ENCODE measurements at regions not wholly inside any gene's neighbourhood (a gene's known extent, or its start where the extent isn't known, plus 50 kb on each side); places are given as distances from the start of the nearest gene placed in this dataset.
"Not testable (repeated sequence)": the region's sequence is repeated elsewhere in the genome, so short reads cannot be mapped to it uniquely, and the experiment has no call there.

DNA sequence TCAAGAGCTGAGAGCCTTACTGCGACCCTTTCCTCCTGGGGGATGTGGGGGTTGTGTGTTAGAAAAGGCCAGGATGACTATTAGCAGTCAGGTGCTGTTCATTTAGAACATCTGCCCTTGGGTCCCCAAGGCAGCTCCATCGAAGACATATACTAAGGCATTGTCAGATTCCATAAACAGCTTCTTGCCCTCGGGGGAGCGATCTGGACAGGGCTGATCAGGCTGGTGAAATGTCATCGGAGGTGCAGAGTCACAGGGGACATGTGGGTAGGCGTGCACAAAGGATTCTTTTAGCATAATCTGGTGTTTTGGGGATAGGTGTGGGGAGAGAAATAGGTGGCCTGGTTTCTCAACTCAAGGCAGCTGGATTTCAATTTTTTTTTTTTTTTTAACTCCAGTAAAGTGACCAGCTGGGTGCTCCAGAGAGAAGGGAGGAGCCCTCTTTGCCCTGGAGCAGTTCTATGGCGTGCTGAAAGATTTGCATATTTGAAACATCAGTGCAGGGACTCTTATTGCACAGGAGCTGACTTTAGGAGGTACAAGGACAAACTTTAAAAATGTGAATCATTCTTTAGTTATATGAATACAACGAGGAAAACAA lies 160.1 kb downstream of the SUDS3 start:
- no peak for DNase-seq (ENCODE audit: low spot score)

DNA sequence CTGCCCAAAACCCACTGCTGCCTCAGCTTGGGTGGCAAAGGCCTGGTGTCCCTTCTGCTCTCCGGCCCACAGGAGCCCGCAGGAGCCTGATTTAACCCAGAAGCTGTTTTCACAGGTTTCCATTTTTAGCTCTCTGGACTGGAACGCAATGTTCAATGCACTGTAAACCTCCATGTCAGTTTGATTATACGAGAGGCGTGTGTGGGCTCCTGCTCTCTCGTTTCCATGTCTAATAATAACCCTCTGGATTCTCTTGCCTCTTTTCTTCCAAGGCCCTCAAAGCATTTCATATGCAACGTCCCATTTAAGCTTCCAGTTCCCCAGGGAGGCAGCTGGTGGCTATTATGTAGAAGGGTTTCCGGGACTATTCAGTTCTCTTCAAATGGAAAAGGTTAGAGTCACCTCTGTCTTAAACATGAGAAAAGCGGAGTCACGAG lies 161.1 kb downstream of the SUDS3 start:
- DNase-seq (ENCODE audit: low spot score): no peak

DNA sequence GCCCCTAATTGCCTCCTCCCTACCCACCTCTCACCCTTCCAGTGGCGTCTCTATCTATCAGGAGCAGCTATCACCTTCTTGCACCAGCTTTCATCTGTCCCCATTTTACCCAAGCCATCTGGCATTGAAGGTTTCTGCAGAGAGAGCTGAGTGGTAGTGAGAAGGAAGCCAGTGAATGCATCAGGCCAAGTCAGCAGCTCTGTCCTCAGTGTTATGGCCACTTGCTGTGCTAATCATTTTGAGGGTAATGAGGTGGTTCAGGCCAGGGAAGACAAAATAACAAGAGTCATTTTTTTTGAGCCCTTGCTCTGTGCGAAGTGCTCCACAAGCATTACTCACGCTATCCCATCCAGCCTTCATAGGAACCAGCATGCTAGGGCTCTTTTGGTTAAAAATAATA lies 164.7 kb downstream of the SUDS3 start:
- DNase-seq (ENCODE audit: low spot score): no peak

DNA sequence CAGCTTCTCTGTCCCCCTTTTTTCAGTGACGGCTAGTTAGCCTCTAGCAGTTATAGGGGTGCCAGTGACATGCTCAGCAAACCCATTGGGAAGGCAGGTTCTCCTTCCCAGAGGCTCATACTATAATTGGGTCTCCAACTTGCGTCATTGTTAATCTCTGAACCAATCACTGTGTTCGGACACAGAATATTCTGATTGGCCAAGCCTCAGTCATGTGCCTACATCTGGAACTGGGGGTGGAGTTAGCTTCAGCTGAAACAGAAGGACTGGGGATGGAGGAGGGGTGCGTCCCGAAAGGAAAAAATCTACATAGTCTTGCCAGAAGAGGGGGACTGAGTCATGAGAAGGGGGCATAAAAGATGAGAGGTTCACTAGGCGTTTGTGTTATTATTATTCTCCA lies 165.6 kb downstream of the SUDS3 start:
- DNase-seq (ENCODE audit: low spot score): no peak

DNA sequence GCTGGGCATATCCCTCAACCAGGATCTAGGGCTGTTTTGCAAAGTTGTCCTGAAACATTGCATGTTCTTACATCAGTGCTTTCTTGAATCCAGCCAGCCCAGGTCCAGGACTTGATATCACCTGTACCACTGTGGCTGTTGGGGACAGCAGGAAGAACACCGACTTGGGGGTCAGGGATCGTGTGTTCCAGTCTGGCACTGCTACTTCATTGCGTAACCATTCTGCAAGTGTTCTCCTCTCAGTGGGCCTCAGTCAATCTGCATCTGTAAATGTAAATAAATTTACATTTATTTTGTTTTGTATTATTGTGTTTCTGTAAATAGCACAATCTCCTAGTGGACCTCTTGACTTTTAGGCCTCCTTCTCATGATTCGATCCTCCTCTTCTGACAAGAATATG lies 167.3 kb downstream of the SUDS3 start:
- DNase-seq (ENCODE audit: low spot score): no peak

DNA sequence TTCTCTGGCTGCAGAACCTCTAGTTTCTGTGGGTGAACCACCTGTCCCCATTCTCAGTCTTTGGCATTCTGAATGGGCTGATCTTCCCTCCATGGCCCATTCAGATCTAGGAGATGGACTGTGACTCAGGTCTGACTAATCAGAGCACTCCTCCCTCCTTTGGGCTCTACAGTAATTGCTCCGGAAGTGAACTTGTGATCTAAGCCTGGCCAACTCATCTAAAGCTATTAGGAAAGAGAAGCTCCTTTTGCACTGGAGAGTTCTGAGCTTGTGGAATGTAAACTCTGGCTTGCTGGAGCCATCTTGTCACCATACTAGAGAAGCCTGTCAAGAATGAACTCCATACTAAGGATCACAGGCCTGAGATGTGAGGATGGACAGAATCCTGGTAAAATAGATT lies 168.2 kb downstream of the SUDS3 start:
- no peak for DNase-seq (ENCODE audit: low spot score)

DNA sequence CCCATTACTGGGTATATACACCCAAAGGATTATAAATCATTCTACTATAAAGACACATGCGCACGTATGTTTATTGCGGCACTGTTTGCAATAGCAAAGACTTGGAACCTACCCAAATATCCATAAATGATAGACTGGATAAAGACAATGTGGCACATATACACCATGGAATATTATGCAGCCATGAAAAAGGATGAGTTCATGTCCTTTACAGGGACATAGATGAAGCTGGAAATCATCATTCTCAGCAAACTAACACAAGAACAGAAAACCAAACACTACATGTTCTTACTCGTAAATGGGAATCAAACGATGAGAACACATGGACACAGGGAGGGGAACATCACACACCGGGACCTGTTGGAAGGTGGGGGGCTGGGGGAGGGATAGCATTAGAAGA lies 171.3 kb downstream of the SUDS3 start:
- DNase-seq (ENCODE audit: low spot score): not testable (repeated sequence)

DNA sequence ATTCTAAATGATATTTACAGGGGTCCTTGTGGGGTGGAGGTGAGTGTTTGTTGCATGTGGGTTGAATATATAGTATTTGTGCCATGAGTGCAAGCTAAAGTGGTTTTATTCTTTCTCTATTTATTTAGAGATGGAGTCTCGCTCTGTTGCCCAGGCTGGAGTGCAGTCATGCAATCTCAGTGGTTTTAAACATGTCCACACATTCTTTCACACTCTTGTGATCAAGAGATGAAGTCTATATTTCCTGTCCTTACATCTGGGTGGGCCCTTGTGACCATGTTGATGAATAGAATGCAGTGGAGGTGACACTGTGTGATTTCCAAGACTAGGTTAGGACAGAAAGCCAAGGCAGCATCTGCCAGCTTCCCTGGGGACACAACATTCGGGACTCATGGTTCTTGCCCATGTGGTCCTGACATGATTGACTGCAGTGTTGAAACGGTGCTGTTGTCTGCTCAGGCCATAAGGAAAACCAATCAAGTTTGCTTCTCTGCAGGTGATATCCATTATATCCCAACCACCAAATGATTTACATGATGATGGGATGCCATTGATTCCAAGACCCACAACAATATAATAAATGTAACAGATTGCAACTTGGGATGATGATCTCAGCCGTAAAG lies 172.6 kb downstream of the SUDS3 start:
- no peak for DNase-seq (ENCODE audit: low spot score)

DNA sequence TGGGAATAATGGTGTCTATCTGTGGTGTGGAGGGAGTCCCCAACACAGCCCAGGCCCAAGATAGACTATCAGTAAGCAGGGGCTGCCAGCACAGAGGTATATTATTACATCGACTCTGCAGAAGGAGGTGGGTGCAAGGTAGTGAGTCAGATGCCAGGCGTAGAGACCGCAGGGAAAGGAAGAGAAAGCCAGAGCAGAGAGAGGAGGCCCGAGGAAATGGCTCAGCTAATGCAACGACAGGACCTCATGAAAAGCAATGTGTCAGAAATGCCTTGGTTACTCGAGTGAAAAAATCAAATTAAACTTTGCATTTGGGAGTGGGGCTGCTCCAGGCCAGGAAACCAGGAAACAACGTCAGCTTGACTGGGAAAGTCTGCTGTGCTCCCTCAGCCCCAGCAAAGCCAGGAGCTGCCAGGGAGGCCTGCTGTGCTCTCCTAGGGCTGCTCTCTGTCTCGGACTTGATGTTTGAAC lies 173.2 kb downstream of the SUDS3 start:
- DNase-seq (ENCODE audit: low spot score): no peak

DNA sequence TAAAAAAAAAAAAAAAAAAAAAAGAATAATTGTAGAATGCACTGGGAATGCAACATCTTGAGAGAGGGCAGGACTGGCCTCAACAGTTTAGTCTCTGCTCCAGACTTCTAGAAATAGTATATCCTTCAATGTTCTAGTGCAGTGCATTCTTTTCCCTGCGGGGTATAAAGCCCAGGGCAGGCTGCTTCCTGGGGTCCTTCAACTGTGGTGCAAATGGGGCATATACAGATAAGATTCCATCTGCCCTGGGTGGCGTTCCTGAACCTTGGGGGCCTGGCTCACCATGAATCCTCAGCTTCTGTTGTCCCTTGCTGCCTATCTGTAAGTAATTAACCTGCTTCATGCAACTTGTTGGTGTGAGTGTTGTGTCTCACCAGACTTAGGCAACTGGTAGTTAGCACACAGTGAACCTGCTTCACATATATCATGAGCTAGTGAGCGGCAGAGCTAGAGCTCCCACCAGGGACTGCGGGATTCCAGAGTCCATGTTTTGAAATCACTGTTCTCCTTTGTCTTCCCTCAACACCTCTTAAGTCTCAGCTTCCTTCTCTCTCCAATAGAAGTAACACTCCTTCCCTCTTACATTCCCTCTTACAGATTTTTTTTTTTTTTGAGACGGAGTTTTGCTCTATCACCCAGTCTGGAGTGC lies 177.6 kb downstream of the SUDS3 start:
- DNase-seq (ENCODE audit: low spot score): no peak

DNA sequence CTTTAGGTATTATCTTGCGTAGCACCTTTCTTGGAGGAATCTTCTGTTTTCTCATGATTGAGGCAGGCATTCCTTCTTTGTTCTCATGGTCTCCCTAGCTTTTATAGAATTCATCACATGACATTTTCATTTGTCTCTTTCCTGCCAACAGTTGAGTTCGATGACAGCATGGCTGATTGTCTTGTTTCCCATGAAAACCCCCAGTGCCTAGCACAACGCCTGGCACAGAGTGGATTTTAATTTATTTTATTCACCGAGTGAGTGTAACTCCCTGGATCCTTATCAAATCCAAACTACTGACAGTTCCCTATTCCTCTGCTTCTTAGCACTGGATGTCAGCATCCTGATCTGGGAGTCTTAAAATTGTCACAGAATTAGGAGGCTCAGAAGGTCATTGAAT lies 182.6 kb downstream of the SUDS3 start:
- no peak for DNase-seq (ENCODE audit: low spot score)

DNA sequence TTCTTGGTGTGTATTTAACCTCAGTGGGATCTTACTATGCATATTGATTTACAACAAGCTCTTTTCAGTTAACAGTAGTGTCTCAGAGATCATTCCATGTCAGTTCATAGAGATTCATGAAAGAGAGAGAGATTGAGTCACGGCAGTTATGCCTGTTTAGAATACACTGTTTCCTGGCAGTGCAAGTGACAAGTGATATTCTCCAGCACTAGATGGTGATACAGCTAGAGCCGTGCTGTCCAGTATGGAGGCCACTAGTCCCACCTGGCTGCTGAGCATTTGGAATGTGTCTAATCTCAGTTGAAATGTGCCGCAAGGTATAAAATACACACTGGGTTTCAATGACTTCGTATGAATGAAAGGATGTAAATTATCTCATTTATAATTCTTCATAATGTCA lies 184.4 kb downstream of the SUDS3 start:
- DNase-seq (ENCODE audit: low spot score): no peak

DNA sequence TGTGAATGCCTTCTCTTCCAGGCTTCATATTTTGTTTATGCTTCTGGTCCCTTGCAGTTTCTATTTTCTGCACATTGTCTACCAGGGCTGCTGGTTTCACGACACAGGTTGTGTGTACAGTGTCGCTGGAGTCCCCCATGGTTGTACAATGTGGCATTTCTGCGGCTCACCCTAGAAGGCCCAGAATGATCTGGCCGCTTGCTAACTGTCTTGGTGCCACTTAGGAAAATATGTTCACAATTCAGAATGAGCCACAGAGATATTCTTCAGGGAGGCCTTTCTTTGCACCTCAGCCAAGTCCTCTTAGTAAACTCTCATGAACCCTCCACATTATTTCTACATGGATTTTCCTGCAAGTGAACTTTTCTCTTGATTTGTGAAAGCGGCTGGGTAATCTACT lies 195.4 kb downstream of the SUDS3 start:
- DNase-seq (ENCODE audit: low spot score): no peak

DNA sequence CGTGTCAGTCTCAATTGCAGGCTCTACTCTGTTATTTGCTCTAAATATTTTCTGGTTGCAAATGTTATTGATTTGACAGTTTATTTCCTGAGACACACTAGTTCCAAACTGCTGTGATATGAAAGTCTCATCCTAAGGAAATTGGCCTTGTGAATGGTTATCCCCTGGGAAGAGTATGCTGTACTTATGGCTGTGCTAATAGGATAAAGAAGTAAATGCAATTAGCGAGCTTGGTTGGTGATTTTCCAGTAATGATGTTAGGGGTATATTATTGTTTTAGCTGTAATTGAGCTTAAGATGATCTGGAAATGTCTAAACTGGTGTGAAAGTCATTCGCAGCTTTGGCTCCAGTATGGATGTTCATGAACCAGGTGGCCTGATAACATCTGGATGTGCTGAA lies 197.9 kb downstream of the SUDS3 start:
- DNase-seq (ENCODE audit: low spot score): no peak

DNA sequence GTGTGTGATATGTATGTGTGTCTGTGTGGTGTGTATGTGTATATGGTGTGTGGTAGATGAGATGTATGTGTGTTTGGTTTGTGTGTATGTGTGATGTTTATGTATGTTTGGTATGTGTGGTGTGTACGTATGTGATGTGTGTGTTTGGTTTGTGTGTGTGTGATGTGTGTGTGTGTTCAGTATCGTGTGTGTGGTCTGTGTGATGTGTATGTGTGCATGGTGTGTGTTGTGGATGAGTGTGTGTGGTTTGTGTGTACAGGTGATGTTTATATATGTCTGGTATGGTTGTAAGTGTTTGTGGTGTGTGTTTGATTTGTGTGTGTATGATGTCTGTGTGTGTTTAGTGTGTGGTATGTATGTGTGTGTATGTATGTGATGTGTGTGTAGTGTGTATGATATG lies 199.4 kb downstream of the SUDS3 start:
- no peak for DNase-seq (ENCODE audit: low spot score)

DNA sequence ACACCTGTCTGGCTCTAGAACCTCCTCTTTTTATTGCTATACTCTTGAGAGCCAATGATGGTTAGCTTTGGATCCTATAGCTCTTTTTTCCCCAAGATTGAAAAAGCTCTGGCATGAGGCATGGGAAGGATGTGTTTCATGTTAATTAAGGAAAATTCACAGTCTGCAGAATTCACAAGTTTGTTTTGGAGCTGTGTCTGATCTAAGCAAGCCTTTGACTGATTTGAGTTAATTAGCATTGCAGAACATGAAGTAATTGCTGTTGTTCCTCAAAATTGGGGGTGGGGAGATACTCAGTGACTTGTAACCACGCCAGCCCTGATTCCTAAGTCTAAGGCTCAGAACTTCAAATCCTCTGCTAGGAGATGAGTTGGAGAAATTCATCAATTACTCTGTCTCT lies 205.0 kb downstream of the SUDS3 start:
- no peak for DNase-seq (ENCODE audit: low spot score)

DNA sequence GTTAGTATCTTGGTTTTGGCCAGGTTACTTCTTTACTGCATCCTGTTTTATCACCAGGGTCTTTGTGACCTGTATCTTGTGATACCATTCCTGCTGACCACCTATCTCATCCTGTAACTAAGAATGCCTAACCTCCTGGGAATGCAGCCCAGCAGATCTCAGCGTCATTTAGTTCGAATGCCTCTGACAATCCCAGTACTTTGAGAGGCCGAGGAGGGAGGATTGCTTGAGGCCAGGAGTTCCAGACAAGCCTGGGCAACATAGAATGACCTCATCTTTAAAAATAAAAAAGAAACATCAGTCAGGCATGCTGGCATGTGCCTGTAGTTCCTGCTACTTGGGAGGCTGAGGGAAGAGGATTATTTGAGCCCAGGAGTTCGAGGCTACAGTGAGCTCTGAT lies 206.5 kb downstream of the SUDS3 start:
- no peak for DNase-seq (ENCODE audit: low spot score)

DNA sequence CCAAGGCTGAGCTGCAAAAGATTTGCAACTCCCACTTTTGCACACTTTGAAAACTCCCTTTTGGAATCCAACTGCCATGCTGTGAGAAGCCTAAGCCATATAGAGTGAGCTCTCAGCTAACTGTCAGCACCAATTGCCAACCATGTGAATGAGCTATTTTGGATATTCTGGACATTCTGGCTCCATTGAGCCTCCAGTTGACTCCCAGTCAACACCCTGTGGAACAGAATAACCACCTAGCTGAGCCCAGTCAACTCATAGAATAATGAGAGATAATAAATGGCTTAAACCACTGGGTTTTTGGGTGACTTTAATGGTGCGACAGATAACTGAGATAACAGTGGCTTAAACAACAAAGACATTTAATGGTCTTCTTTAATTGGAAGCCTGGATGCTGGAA lies 210.1 kb downstream of the SUDS3 start:
- no peak for DNase-seq (ENCODE audit: low spot score)

DNA sequence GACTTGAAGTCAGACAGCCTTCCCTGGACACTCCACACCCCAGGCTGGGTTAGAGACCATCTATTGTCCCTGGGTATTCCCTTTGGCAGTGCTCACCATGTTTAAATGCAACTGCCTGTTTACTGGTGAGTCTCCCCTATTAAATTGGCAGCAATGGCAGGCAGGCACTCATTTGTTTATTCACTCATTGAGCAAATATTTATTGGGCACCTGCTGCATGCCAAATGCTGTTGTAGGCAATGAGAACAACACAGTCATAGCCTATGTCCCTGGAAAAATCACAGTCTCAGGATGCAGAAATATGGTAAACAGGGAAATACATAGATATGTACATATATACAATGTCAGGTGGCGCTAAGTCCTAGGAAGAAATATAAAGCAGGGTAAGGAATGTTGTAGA lies 212.8 kb downstream of the SUDS3 start:
- no peak for DNase-seq (ENCODE audit: low spot score)

DNA sequence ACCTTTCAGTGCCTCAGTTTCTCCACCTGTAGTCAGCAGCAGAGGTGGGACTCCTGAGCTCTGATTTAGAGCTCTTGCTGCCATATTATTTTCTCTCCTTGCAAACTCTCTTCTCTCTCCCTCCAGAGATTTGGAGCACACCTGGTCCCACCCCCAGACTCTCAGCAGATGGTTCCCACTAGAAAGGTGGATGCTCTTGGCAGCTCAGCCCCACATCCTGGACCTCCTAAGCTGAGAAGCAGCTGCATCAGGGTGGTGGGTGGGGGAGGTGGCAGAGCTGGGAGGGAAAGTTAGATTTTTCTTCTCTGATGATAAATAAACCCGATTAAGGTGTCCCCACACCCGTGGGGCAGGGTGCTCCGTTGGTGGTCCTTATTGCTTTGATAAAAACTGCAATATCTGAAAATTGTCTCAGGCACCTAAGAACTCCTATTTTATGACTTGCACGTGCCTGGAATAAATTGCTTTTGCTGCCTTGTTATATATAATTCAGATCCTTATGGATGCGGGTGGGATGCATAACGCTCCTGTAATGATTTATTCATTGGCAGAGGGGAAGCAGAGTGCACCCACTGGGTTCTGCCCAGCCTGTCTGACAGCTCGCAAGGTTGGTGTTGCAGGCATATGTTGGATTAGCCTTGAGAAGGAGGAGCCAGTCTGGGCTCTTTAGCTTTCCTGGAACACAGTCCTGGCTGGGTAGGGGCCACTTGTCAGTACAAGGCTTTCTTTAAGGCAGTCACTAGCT lies 214.2 kb downstream of the SUDS3 start:
- DNase-seq (ENCODE audit: low spot score): no peak

DNA sequence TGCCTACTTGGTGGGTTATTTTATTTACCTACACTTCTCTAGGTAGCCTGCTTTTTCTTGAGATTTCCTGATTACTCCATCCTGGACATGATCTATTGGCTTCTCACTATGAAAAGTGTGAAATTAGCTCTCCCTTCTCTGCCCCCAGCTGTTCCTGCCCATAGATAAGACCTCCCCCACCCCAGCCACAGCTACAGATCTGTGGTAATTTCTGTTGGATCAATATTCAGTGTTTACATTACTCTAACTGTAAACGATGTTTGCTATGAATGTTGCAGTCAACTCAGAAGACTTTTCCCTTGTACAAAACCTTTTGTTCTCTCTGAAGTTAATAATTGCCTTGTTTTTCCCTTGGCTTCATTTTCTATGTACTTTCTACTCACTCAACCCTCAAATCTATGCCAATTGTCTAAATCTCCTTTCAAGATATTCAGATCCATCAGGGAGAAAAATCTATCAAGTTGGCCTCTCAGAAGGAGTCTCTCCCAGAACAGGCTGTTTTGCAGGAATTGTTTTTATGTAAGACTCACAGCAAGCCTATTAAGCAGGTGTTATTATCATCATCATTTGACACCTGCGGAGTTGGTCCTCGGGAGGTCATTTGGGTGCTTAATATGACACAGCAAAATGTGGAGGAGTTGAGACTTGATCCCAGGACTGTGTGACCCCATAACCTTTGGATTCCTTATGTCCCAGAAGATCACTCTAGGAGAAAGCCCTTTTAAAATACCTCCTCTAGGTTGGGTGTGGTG lies 227.4 kb downstream of the SUDS3 start:
- DNase-seq (ENCODE audit: low spot score): no peak

DNA sequence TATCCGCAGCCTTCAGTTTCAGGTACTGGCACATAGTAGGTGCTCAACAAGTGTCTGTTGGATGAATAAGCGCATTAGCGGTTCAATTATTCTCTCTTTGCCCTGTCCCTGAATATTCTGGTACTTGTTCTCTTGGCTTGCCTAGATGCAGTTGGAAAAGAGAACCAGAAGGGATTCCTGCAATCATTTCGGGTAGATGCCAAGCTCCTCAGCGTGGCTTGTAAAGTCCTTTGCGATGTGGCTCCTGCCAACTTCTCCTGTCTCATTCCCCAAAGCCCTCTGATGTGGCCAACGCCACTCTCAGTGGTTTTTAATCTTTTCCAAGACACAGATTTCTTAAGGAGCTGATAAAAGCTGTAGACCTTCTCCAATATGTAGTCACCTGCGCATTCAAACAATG lies 230.3 kb downstream of the SUDS3 start:
- no peak for DNase-seq (ENCODE audit: low spot score)

All from germinal center (tissue), 1 donor.